Panc1 (cell line): ENCODE measurements at regions not wholly inside any gene's neighbourhood (a gene's known extent, or its start where the extent isn't known, plus 50 kb on each side); places are given as distances from the start of the nearest gene placed in this dataset.

Experiments
- ATAC-seq: fragments of 200-7000 bp; cut with Tn5 transposase; 2 replicates; pipeline ENCODE4 v1.9.1; 2020; ENCODE audit warnings: mild to moderate bottlenecking, moderate library complexity
- BruUV-seq: library from RNA; stranded (reverse); fragments of 400-500 nt; replicated peaks from 2 replicates; lab custom pipeline; 2021; lab: Mats Ljungman, UMichigan
- CTCF ChIA-PET: fragments of 300-600 bp; sonication (Branson Sonifier 250); formaldehyde crosslinking; loops from one replicate; lab custom pipeline; 2022; ENCODE audit warnings: antibody characterized with exemption; lab: Charles Lee
- POLR2A ChIA-PET: fragments of 300-600 bp; sonication (Branson Sonifier 250); formaldehyde crosslinking; loops from one replicate; lab custom pipeline; 2022; ENCODE audit warnings: antibody characterized with exemption; lab: Charles Lee
- DNase-seq: peaks from one replicate; pipeline ENCODE4 v3.0.0-alpha.2; 2010; ENCODE audit warnings: low read depth, low spot score
- H3K27ac ChIP-seq: 2 replicates; pipeline ENCODE4 v1.5.1; 2011; ENCODE audit warnings: mild to moderate bottlenecking, low read length, inconsistent platforms
- H3K27me3 ChIP-seq: fragments of 200-500 bp; sonication (Bioruptor generic); 2 replicates; pipeline ENCODE4 v1.6.0; 2014; ENCODE audit warnings: low read length, inconsistent platforms; ENCODE audit not compliant: control insufficient read depth, insufficient read depth
- H3K36me3 ChIP-seq: fragments of 200-500 bp; sonication (Bioruptor generic); 2 replicates; pipeline ENCODE4 v1.5.1; 2014; ENCODE audit warnings: inconsistent platforms, mild to moderate bottlenecking, low read length, moderate library complexity; ENCODE audit not compliant: control insufficient read depth, insufficient read depth
- H3K4me1 ChIP-seq: 2 replicates; pipeline ENCODE4 v1.5.1; 2011; ENCODE audit warnings: inconsistent platforms, mild to moderate bottlenecking, low read length, moderate library complexity; ENCODE audit not compliant: control insufficient read depth, insufficient read depth
- H3K4me3 ChIP-seq, 2 experiments: 2 replicates each; pipeline ENCODE4 v1.5.1; 2011 to 2012; ENCODE audit warnings: low read depth in 2 of 2, low read length in 2 of 2, mild to moderate bottlenecking in 2 of 2, inconsistent platforms in 1 of 2, moderate library complexity in 1 of 2
- H3K9me3 ChIP-seq: fragments of 200-500 bp; sonication (Bioruptor generic); 2 replicates; pipeline ENCODE4 v1.5.1; 2014; ENCODE audit warnings: low read depth, mild to moderate bottlenecking, inconsistent platforms, low read length, moderate library complexity; ENCODE audit not compliant: control insufficient read depth, insufficient read depth
- POLR2AphosphoS5 ChIP-seq: IDR thresholded peaks from 2 replicates; pipeline ENCODE4 v1.6.1; 2012; ENCODE audit warnings: mild to moderate bottlenecking, low read depth, low read length, moderate library complexity
- SIN3A ChIP-seq: IDR thresholded peaks from 2 replicates; pipeline ENCODE4 v1.6.1; 2012; ENCODE audit warnings: low read depth, mild to moderate bottlenecking, low read length, moderate library complexity, borderline replicate concordance; ENCODE audit not compliant: insufficient read depth
- TCF7L2 ChIP-seq: IDR thresholded peaks from 2 replicates; pipeline ENCODE4 v1.6.1; 2011; ENCODE audit warnings: mild to moderate bottlenecking, low read depth, low read length, inconsistent platforms
- in situ Hi-C: cut with HindIII; loops from 2 replicates; pipeline ENCODE4 v1.10.0; 2016; ENCODE audit warnings: low sequenced_read_pairs, low pct_unique_long_range_greater_than_20kb
- intact Hi-C: fragments of 100-400 bp; cut with micrococcal nuclease; formaldehyde crosslinking; loops from one replicate; pipeline ENCODE4 v1.10.0; 2022; ENCODE audit not compliant: unreplicated experiment
- TF ChIP-seq, protein P1 (sequence below): fragments of 450-650 bp; IDR thresholded peaks from 2 replicates; pipeline ENCODE4 v1.5.1; 2017; ENCODE audit warnings: mild to moderate bottlenecking
- TF ChIP-seq, protein P2 (sequence below), 2 experiments: IDR thresholded peaks; 2 replicates each; pipeline ENCODE4 v1.6.1; 2011 to 2012; ENCODE audit warnings: low read depth in 2 of 2, control low read depth in 1 of 2, low read length in 1 of 2, mild to moderate bottlenecking in 1 of 2, moderate library complexity in 1 of 2; ENCODE audit not compliant: insufficient read depth in 1 of 2

DNA sequence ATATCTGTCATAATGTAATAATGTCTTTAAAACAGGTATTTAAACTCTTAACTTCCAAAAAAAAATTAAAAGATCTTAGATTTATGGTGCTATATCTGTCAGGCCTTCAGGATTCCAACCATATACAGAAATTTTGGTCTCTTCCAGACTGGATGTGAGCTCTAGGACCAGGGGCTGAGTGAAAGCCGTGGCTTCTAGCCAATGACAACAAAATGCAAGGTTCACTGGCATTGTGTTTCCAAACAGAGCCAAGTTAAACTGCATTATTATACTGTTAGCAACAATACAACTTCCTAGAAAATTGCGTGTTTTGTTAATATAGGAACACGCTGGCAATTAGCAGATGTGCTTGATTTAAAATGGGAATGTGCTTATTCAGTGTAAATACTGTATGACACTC is 809.8 kb upstream of the SOX11 start:
- CTCF ChIA-PET: no interaction called here
- DNase-seq (no peak), ATAC-seq (no peak)
- Histone ChIP-seq H3K4me3 (no peak overlapping the region), H3K36me3 (no peaks in the 10 kb centered on the region), H3K9me3 (0 out of 2 replicates have a peak, but pooled peaks cover 2% of the 10 kb centered on the region), H3K4me1 (no peaks in the 10 kb centered on the region), H3K27me3 (no peaks in the 10 kb centered on the region), H3K27ac (no peak overlapping the region)
- BruUV-seq: no TSS peak
- no peak for TF ChIP-seq SIN3A
- TF ChIP-seq, protein P1, sequence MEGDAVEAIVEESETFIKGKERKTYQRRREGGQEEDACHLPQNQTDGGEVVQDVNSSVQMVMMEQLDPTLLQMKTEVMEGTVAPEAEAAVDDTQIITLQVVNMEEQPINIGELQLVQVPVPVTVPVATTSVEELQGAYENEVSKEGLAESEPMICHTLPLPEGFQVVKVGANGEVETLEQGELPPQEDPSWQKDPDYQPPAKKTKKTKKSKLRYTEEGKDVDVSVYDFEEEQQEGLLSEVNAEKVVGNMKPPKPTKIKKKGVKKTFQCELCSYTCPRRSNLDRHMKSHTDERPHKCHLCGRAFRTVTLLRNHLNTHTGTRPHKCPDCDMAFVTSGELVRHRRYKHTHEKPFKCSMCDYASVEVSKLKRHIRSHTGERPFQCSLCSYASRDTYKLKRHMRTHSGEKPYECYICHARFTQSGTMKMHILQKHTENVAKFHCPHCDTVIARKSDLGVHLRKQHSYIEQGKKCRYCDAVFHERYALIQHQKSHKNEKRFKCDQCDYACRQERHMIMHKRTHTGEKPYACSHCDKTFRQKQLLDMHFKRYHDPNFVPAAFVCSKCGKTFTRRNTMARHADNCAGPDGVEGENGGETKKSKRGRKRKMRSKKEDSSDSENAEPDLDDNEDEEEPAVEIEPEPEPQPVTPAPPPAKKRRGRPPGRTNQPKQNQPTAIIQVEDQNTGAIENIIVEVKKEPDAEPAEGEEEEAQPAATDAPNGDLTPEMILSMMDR: no peak
- no peak for TF ChIP-seq POLR2AphosphoS5
- no peak for TF ChIP-seq TCF7L2
- TF ChIP-seq, protein P2, sequence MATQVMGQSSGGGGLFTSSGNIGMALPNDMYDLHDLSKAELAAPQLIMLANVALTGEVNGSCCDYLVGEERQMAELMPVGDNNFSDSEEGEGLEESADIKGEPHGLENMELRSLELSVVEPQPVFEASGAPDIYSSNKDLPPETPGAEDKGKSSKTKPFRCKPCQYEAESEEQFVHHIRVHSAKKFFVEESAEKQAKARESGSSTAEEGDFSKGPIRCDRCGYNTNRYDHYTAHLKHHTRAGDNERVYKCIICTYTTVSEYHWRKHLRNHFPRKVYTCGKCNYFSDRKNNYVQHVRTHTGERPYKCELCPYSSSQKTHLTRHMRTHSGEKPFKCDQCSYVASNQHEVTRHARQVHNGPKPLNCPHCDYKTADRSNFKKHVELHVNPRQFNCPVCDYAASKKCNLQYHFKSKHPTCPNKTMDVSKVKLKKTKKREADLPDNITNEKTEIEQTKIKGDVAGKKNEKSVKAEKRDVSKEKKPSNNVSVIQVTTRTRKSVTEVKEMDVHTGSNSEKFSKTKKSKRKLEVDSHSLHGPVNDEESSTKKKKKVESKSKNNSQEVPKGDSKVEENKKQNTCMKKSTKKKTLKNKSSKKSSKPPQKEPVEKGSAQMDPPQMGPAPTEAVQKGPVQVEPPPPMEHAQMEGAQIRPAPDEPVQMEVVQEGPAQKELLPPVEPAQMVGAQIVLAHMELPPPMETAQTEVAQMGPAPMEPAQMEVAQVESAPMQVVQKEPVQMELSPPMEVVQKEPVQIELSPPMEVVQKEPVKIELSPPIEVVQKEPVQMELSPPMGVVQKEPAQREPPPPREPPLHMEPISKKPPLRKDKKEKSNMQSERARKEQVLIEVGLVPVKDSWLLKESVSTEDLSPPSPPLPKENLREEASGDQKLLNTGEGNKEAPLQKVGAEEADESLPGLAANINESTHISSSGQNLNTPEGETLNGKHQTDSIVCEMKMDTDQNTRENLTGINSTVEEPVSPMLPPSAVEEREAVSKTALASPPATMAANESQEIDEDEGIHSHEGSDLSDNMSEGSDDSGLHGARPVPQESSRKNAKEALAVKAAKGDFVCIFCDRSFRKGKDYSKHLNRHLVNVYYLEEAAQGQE (IDR thresholded peaks at IDR 0.05; ENCODE audit: insufficient read depth in 1 of 2, low read depth in 2 of 2, low read length in 1 of 2): no peak
- in situ Hi-C loops (no loop called here), intact Hi-C loops (no loop called here)
- POLR2A ChIA-PET: no interaction called here

DNA sequence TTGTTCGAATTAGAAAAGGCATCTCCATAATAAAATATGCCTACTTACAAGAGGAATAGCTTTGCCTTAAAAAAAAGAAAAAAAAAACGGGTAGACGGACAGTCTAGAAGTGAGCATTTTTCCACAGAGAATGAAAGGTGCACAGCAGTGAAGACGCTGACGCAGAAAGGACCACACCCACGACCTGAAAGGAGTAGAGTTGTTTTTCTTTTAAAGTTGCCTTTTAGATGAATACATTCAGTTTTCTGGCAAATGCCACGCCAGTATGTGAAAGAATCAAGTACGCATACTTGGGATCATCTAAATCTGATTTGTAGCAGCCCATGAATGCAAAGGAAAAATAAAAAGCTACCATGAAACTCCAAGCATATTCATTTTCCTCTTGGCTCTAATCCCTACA is 809.2 kb upstream of the SOX11 start:
- H3K9me3 ChIP-seq: 0 out of 2 replicates have a peak, but pooled peaks cover 2% of the 10 kb centered on the region
- in situ Hi-C loops (no loop called here), intact Hi-C loops (no loop called here)
- no peaks in the 10 kb centered on the region for H3K27me3 ChIP-seq
- H3K27ac ChIP-seq: no peak overlapping the region
- H3K4me1 ChIP-seq: no peaks in the 10 kb centered on the region
- BruUV-seq: no TSS peak
- POLR2A ChIA-PET: no interaction called here
- no peak for ATAC-seq
- H3K4me3 ChIP-seq: no peak overlapping the region
- CTCF ChIA-PET: no interaction called here
- DNase-seq: no peak
- TF ChIP-seq POLR2AphosphoS5: no peak
- TF ChIP-seq TCF7L2: no peak
- TF ChIP-seq SIN3A: no peak
- TF ChIP-seq, protein P2 (IDR thresholded peaks at IDR 0.05; ENCODE audit: insufficient read depth in 1 of 2, low read depth in 2 of 2, low read length in 1 of 2): no peak
- TF ChIP-seq, protein P1: no peak
- no peaks in the 10 kb centered on the region for H3K36me3 ChIP-seq
